Fibroblast of the aortic adventitia (primary cell): ENCODE measurements at regions not wholly inside any gene's neighbourhood (a gene's known extent, or its start where the extent isn't known, plus 50 kb on each side); places are given as distances from the start of the nearest gene placed in this dataset.

ENCODE experiments used
- DNase-seq: peaks from one replicate; pipeline ENCODE4 v3.0.0-alpha.2; 2010; ENCODE audit warnings: low read depth
- H3K4me3 ChIP-seq: 2 replicates; pipeline ENCODE4 v1.5.1; 2011; ENCODE audit warnings: low read depth, mild to moderate bottlenecking, control low read depth, low read length, moderate library complexity
- TF ChIP-seq, protein P1 (sequence below): IDR thresholded peaks from 2 replicates; pipeline ENCODE4 v1.5.1; 2011; ENCODE audit warnings: mild to moderate bottlenecking, low read length, control low read depth, inconsistent platforms; ENCODE audit not compliant: insufficient read depth

DNA sequence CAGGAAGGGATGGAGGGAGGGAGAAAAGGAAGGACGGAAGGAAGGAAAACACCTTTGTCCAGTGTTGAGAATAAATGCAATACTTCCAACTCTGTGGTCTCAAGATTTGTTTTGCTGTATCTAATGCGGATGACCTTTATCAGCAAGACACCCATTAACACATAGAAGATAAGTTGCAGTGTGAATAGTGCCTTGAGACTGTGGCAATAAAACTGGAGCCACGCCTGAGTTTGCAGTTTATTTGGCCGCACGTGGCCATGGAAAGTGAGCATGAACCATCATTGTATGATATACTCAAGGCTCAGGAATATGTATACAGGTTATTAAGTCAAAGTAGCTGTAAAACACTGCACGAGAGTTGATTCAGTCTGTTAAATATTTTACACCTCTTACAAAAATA lies 113.6 kb upstream of the EEA1 start:
- DNase-seq = no peak
- TF ChIP-seq, protein P1, sequence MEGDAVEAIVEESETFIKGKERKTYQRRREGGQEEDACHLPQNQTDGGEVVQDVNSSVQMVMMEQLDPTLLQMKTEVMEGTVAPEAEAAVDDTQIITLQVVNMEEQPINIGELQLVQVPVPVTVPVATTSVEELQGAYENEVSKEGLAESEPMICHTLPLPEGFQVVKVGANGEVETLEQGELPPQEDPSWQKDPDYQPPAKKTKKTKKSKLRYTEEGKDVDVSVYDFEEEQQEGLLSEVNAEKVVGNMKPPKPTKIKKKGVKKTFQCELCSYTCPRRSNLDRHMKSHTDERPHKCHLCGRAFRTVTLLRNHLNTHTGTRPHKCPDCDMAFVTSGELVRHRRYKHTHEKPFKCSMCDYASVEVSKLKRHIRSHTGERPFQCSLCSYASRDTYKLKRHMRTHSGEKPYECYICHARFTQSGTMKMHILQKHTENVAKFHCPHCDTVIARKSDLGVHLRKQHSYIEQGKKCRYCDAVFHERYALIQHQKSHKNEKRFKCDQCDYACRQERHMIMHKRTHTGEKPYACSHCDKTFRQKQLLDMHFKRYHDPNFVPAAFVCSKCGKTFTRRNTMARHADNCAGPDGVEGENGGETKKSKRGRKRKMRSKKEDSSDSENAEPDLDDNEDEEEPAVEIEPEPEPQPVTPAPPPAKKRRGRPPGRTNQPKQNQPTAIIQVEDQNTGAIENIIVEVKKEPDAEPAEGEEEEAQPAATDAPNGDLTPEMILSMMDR = no peak
- no peak overlapping the region for H3K4me3 ChIP-seq

DNA sequence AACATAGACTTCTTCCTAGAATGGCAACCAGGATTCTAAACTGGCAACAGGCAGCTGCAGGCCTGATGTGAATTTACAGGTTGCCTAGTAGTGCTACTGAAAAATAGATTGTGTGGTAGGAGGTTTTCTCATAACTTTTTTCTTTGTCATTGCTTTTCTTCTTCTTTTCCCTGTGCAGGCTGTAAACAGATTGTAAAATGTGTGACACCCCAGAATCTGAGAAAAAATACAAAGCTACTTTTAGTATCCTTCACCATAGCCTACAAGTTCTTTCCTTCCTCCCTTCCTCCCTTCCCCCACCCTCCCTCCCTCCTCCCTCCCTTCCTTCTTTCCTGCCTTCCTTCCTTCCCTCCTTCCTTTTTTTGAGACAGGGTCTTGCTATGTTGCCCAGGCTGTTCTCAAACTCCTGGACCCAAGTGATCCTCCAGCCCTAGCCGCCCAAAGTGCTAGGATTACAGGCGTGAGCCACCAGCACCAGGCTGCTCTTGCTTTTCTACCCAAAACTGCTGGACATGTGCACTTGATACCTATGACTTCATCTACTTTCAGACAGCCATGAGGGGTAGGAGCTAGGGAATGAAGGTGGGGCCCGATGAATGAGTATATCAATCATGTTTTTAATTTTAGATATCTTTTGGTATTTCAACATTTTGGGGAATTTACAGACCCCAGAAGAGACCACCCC lies 114.2 kb upstream of the EEA1 start:
- TF ChIP-seq, protein P1 = no peak
- no peak for DNase-seq
- H3K4me3 ChIP-seq = no peak overlapping the region

DNA sequence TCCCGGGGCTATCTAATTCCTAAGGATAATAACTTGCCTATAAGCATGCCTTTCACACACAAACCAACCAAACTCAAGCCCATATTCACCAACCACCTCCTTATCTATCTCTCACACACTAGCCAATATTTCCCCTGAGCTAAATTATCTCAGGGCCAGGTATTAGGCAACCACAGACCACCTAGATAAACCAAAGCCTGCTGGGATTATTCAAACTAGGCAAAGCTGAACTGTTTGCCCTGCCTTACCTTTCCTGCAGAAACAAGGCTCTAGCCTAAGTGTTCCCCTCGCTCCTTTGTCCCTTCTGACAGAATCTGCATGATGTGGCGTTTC lies 114.7 kb upstream of the EEA1 start:
- no peak for DNase-seq
- TF ChIP-seq, protein P1 = no peak
- H3K4me3 ChIP-seq = no peak overlapping the region

DNA sequence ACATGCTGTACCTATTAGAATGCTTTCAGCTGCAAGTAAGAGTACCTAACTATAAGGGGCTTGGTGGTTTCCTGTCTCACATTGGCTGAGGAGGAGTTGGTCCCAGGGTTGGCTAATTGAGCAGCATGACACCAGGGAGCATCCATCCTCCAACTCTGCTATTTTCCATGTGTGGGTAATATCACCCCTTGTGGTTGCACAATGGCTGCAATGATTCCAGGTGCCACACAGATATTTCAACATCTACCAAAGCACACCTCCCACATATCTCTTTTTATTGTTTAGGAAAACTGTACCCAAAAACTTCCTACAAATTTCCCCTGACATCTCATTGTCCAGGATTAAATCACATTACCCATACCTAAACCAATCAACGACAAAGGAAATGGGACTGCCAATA lies 118.0 kb upstream of the EEA1 start:
- H3K4me3 ChIP-seq = no peak overlapping the region
- TF ChIP-seq, protein P1 = no peak
- DNase-seq = no peak

DNA sequence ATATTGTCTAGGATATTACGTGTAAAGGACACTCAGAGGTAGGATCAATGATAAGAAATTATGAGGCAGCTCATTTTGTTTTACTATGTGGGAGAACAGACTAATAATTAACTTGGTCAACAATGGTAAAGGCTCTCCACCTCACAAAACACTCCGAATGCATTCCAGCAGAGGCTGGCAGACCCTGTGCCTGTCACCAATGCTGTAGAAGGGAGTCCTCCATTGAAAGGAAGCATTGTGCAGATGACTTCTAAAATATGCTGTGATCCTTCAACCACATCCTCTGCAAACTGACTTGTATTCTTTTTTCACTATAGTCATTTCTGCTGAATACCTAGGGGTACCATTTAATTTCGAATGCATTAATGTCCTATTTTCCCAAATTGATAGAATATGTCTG lies 119.6 kb upstream of the EEA1 start:
- no peak for DNase-seq
- TF ChIP-seq, protein P1 = no peak
- no peak overlapping the region for H3K4me3 ChIP-seq

DNA sequence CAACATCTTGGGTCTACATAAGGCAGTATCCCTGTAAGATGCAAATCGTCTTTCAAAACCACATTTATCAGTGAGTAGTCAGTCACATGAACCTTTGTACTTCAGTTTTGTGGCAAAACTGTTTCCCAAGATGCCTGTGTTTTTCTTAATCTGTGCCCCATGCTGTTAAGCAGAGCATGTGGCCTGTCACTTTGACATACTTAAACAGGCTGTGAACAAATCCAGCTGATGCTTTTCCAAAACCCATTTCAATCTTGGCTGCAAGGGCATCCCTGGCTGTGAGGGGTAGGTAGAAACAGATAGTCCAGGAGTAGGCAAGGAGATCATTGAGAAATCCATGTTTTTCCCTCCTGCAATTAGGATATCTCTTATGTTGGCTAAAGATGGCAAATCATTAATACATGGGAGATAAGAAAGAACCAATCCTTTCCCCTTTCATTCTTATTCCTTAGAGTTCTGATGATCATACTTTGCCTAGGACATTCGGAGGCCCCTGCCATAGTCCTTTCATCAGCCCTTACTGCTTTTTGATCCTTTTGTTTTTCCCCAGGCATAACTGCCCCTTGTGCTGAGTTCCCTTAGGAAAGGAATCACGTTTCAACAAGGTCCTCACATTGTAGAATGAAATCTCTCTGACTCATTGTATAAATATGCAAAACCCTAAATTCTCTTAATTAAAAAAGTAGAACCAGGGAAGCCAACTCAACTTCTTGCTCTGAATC lies 121.1 kb upstream of the EEA1 start:
- H3K4me3 ChIP-seq = no peak overlapping the region
- TF ChIP-seq, protein P1 = no peak
- peak; percentile 60 for DNase-seq

DNA sequence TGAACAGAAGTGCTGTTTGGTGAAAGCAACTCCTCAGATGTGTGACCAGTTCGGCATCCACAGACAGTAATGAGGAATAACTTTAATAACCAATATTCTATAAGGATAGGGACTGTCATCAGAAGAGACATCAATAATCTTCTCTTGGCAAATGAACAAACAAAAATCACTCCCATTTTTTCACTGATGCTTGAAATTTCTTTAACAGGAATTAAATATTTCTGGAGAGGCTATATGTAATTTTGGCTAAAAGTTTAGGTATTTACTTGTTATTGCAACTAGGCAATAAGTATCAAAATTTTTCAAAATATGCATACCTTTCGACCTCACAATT lies 121.6 kb upstream of the EEA1 start:
- DNase-seq = no peak
- no peak overlapping the region for H3K4me3 ChIP-seq
- TF ChIP-seq, protein P1 = no peak
